ENCODE measurements at regions not wholly inside any gene's neighbourhood (a gene's known extent, or its start where the extent isn't known, plus 50 kb on each side); places are given as distances from the start of the nearest gene placed in this dataset.

DNA sequence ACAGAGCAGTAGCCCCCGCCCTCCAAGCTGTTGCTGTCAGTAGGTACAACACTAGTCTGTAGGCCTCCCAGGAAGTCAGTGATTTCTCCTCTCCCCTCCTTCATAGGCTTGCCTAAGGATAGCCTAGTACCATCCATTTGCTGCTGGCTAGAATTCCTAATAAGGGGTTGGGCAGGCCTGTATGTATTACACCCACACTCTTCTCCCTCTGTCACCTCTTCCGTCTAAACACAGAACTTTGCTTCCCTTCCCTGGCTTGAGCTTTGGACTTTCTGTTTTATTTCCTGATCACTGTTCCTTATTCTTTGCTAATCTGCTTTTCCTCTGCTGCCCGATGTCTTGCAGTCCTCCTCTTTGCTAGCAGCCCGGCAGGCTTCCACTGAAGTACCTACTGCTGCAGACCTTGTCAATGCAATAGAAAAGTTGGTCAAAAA lies 93.4 kb upstream of the UMPS start:
- TF ChIP-seq, protein P1, sequence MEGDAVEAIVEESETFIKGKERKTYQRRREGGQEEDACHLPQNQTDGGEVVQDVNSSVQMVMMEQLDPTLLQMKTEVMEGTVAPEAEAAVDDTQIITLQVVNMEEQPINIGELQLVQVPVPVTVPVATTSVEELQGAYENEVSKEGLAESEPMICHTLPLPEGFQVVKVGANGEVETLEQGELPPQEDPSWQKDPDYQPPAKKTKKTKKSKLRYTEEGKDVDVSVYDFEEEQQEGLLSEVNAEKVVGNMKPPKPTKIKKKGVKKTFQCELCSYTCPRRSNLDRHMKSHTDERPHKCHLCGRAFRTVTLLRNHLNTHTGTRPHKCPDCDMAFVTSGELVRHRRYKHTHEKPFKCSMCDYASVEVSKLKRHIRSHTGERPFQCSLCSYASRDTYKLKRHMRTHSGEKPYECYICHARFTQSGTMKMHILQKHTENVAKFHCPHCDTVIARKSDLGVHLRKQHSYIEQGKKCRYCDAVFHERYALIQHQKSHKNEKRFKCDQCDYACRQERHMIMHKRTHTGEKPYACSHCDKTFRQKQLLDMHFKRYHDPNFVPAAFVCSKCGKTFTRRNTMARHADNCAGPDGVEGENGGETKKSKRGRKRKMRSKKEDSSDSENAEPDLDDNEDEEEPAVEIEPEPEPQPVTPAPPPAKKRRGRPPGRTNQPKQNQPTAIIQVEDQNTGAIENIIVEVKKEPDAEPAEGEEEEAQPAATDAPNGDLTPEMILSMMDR (IDR thresholded peaks at IDR 0.05), result no peak
- no peak for TF ChIP-seq POLR2A (IDR thresholded peaks at IDR 0.05)
- TF ChIP-seq EP300 (IDR thresholded peaks at IDR 0.05), result no peak
